ENCODE measurements at regions not wholly inside any gene's neighbourhood (a gene's known extent, or its start where the extent isn't known, plus 50 kb on each side); places are given as distances from the start of the nearest gene placed in this dataset.

DNA sequence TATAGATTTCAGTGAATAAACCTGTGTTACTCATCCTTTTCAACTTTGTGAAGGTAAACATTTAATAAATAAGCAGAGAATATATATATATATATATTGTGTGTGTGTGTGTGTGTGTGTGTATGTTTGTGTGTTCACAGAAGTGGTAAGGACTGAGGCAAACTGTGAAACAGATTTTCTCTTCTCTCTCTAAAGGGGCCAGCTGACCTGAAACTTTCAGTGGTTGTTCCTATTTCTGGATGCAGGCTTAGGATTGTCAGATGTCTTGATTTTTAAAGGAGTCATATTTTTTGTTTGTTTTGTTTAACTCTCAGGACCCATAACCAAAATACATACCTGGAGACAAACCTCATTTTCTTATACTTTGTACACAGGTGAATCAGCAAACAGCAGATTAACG lies 714.9 kb upstream of the MEF2C start:
- DNase-seq (ENCODE audit: low read depth in 2 of 2), result no peak
- TF ChIP-seq CTCF (IDR thresholded peaks at IDR 0.05; ENCODE audit: low read depth, low read length), result no peak
- H3K4me3 ChIP-seq (replicated peaks in 1 of 2; ENCODE audit: low read depth in 2 of 2, low read length in 2 of 2), result no peak overlapping the region

DNA sequence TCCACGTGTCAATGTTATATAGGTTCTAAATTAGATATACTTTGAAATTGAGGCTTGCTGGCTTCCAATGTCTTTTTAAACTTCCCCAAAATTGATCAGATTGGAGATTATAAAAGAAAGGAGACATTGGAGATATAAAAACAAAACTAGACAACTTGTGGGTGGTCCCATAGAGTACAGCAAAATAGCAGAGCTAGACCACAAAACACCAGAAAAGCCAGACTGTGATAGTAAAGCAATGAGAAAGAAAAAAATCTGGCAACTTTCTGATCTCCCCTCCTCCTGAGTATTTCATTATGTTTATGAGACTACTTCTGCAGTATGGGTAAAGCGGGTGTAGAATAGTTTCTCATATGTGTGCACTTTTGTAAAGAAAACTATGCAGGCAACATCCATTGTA lies 713.8 kb upstream of the MEF2C start:
- DNase-seq (ENCODE audit: low read depth in 2 of 2), result no peak
- no peak overlapping the region for H3K4me3 ChIP-seq (replicated peaks in 1 of 2; ENCODE audit: low read depth in 2 of 2, low read length in 2 of 2)
- no peak for TF ChIP-seq CTCF (IDR thresholded peaks at IDR 0.05; ENCODE audit: low read depth, low read length)

DNA sequence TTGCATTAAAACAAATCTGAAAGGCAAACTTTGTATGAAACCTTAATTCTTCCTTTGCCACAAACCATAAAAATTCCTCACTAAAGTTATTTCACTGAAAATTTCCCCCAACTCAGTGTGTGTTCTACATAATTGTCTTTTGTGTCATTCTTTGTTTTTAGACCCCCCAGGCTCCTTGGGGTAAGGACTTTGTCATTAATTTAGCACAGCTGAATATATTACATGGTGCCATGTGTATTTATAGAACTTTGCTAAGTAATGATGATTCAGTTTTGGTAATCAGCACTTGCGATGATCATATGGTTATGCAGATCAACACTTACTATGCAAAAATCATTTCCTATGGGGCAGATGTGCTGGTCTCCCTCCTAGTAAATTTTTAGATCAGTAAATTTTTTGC lies 712.1 kb upstream of the MEF2C start:
- no peak overlapping the region for H3K4me3 ChIP-seq (replicated peaks in 1 of 2; ENCODE audit: low read depth in 2 of 2, low read length in 2 of 2)
- no peak for DNase-seq (ENCODE audit: low read depth in 2 of 2)
- TF ChIP-seq CTCF (IDR thresholded peaks at IDR 0.05; ENCODE audit: low read depth, low read length), result no peak

DNA sequence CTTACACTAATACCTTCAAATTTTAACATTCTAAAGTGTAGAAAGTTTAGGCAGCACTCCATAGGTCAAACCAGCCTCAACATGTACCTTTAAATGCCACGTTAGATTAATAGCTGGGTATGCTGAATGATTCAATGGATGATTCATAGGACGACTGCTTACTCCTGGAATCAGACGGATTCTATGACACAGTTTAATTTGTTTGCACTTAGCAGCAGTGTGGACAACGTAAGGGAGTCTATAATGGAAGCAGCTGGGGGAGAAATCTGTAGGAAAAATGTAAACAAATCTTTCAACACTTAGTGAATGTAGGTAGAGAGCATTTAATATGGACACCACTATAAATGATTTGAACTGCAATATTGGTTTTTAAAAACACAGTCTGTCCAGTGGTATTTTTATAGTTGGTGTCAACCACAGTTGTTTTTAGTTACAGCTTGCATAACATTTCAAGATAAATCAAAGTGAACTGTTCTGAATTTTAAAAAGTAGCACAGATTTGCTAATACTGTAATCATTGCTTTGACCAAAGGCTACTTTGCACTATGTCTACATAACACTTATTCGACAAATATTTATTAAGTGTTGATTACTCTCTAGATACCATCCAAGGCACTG lies 701.5 kb upstream of the MEF2C start:
- H3K4me3 ChIP-seq (replicated peaks in 1 of 2; ENCODE audit: low read depth in 2 of 2, low read length in 2 of 2), result no peak overlapping the region
- no peak for TF ChIP-seq CTCF (IDR thresholded peaks at IDR 0.05; ENCODE audit: low read depth, low read length)
- DNase-seq (ENCODE audit: low read depth in 2 of 2), result peak; percentile 16 to 76

GRCh38 chr5:89583534-89583933 lies 700.5 kb upstream of the MEF2C start:
- DNase-seq (ENCODE audit: low read depth in 2 of 2), result no peak
- no peak for TF ChIP-seq CTCF (IDR thresholded peaks at IDR 0.05; ENCODE audit: low read depth, low read length)
- no peak overlapping the region for H3K4me3 ChIP-seq (replicated peaks in 1 of 2; ENCODE audit: low read depth in 2 of 2, low read length in 2 of 2)

DNA sequence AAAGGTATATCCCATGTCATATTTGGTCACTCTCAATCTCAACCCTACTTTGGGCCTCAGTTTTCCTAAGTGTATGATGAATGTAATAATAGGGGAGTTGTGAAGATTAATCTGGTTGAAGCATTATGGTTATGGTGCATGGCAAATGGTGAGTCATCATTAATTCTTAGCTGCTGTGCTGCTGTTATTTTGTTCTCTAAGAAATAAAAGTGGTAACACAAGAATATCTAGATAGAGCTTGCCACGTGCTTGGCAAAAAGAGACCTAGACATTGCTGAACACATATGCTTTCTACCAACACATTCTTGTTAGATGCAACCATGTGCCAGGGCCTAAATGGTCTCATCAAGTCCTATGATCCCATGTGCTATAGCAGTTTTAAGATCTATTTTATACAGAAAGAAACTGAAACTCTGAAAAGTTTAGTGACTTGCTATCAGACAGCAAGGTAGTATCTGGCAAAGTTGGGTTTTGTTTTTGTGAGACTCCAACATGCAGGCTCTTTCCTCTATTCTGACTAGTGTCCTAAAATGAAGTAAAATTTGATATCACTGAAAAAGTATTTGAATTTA lies 699.9 kb upstream of the MEF2C start:
- H3K4me3 ChIP-seq (replicated peaks in 1 of 2; ENCODE audit: low read depth in 2 of 2, low read length in 2 of 2), result no peak overlapping the region
- DNase-seq (ENCODE audit: low read depth in 2 of 2), result peak in 1 of 2 donors; percentile 17
- TF ChIP-seq CTCF (IDR thresholded peaks at IDR 0.05; ENCODE audit: low read depth, low read length), result no peak

GRCh38 chr5:89580976-89581375 lies 698.0 kb upstream of the MEF2C start:
- DNase-seq (ENCODE audit: low read depth in 2 of 2), result no peak
- TF ChIP-seq CTCF (IDR thresholded peaks at IDR 0.05; ENCODE audit: low read depth, low read length), result no peak
- no peak overlapping the region for H3K4me3 ChIP-seq (replicated peaks in 1 of 2; ENCODE audit: low read depth in 2 of 2, low read length in 2 of 2)

All from cardiac fibroblast (primary cell).